ENCODE measurements at regions not wholly inside any gene's neighbourhood (a gene's known extent, or its start where the extent isn't known, plus 50 kb on each side); places are given as distances from the start of the nearest gene placed in this dataset.

GRCh38 chr15:67943475-67943874 is 103.6 kb upstream of the RNU6-1 start:
- TF ChIP-seq CTCF (IDR thresholded peaks at IDR 0.05; ENCODE audit: insufficient read depth, low read depth, low read length) (no peak), EZH2 (IDR thresholded peaks at IDR 0.05; ENCODE audit: insufficient read depth, low read length) (no peak)

All from astrocyte (in vitro differentiated cells and primary cell).